GM19351 (cell line): ENCODE measurements at regions not wholly inside any gene's neighbourhood (a gene's known extent, or its start where the extent isn't known, plus 50 kb on each side); places are given as distances from the start of the nearest gene placed in this dataset.
"Not testable (repeated sequence)": the region's sequence is repeated elsewhere in the genome, so short reads cannot be mapped to it uniquely, and the experiment has no call there.

Experiments used
- ATAC-seq: cut with Tn5 transposase; IDR thresholded peaks from one replicate; pipeline ENCODE4 v1.9.1; 2021; ENCODE audit warnings: mild to moderate bottlenecking, moderate library complexity; ENCODE audit not compliant: unreplicated experiment

- no peak for ATAC-seq
Observed at GRCh38 chr6:9236443-9236842, 801.1 kb upstream of the SLC35B3 start.

DNA sequence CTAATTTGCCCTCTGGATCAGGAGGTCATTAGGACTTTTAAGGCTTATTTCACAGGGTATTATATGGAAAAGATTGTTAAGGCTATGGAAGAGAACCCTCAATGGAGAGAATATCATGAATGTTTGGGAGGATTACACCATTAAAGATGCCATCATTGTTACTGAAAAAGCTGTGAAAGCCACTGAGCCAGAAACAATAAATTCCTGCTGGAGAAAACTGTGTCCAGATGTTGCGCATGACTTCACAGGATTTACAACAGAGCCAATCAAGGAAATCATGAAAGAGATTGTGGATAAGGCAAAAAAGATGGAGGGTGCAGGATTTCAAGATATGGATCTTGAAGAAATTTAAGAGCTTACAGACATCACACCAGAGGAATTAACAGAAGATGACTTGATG lies 798.3 kb upstream of the SLC35B3 start:
- no peak for ATAC-seq

DNA sequence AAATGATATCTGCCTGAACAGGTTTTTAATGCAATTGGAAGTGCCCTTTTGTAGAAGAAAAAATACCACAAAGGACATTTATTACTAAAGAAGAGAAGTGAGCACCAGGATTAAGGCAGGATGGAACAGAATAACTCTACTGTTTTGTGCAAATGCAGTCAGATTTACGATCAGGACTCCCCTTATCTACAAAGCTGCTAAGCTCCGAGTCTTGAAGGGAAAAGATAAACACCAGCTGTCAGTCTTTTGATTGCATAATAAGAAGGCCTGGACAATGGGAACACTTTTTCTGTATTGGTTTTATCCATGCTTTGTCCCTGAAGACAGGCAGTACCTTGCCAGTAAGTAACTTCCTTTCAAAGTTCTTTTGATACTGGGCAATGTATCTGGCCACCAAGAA lies 797.9 kb upstream of the SLC35B3 start:
- no peak for ATAC-seq

DNA sequence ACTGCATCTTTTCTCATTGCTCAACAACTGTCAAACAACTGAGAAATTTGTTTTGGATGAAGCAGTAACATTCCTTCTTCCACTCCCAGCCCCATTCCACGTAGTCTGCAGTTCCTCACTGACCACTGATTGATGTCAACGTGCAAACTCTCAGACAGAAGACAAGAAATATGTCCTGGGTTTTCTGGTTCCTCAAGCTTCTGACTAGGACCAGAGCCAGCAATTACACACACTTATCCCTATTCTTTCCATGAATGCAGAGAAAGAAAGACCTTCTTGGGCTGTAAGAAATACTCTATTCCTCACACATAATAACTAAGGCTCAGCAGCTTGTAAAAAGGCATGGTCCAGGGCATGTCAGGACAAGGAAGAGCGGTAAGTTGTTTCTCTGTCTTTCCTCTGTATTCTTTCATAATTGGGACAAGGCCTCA lies 790.1 kb upstream of the SLC35B3 start:
- no peak for ATAC-seq

DNA sequence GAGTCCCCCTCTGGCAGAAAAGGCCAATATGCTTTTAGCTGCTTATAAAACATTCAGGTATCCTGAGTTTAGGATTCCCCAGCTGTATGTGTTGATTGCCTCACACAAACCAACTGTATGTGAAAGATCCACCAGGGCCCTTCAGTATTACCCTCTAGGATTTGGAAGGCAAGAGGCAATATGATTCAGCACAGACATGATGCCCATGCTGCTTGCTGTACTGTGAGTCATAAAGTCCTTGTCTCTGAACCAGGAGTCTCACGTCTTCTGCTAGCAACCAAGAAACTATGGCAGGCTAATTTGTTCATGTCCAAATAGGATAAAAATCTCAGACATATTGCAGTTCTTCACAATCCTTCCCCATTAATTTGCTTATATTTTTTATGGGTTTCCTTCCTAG lies 789.2 kb upstream of the SLC35B3 start:
- ATAC-seq: no peak

DNA sequence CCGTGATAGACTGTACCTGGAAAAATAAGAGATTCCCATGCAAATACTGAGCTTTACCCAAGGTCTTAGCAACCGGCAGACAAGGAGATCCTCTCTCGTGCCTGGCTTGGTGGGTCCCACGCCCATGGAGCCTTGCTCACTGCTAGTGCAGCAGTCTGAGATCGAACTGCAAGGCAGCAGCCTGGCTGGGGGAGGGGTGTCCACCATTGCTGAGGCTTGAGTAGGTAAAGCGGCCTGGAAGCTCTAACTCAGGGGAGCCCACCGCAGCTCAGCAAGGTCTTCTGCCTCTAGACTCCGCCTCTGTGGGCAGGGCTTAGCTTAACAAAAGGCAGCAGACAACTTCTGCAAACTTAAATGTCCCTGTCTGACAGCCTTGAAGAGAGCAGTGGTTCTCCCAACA lies 778.4 kb upstream of the SLC35B3 start:
- ATAC-seq: not testable (repeated sequence)

- ATAC-seq: no peak
Observed at GRCh38 chr6:9208966-9209365, 773.6 kb upstream of the SLC35B3 start.

- ATAC-seq: no peak
Observed at GRCh38 chr6:9205645-9206044, 770.3 kb upstream of the SLC35B3 start.

GRCh38 chr6:9204171-9204570 lies 768.8 kb upstream of the SLC35B3 start:
- ATAC-seq: no peak

DNA sequence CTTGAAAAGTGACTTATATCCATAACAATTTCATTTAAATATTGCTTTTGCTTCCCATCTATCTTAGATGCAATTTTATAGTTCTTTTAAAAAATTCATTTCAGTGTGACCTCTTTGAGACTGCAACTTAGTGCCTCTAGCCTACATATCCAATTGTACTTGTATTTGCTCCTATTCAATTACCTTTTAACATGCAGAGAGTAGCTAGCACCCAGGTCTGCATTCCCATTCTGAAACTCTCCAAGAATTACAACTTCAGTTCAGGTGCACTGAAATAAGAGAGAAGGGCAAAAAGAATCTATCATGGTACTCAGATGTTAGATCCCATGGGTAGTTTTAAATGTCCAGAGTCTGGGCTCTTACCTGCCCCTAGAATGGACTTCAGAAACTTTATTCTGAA lies 765.4 kb upstream of the SLC35B3 start:
- ATAC-seq: no peak

DNA sequence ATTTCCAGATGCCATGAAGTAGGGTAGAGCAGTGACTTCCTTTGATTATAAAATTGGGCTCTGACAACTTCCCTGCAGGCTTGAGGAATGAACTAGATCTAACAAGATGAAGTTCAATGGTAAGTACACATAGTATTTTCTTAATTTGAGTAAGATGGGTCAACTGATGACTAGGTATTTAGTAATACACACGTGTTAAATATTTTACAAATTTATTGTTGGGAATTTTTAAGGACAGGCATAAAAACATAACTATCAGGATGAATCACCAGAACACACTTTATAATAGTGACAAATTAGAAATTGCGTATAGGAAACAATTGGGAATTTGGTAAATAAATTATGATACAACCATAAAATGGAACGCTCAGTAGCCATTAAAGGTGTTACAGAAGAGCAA lies 762.4 kb upstream of the SLC35B3 start:
- no peak for ATAC-seq

- no peak for ATAC-seq
Observed at GRCh38 chr6:9195322-9195721, 760.0 kb upstream of the SLC35B3 start.

DNA sequence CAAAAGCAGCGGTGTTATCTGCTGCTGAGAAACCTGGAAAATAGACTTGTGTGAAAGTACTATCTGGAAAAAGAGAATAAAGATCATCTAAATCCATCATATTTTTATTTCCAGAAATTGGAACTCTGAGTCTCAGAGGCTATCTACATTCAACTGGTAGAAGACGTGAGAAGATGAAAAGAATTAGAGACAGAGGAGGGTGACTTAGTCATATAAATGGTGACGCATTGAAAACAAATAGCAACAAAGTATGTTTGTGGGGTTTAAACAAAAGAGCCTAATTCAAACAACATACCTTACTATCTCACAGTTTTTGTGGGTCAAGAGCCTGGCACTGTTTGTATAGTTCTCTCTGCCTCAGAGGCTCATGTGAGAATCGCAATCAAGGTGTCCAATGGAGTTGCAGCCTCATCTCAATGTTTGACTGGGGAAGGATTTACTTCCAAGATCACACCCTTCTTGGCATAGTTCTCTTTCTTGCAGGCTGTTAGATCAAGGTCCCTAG lies 757.1 kb upstream of the SLC35B3 start:
- ATAC-seq: no peak

GRCh38 chr6:9186148-9186547 lies 750.8 kb upstream of the SLC35B3 start:
- ATAC-seq: no peak

DNA sequence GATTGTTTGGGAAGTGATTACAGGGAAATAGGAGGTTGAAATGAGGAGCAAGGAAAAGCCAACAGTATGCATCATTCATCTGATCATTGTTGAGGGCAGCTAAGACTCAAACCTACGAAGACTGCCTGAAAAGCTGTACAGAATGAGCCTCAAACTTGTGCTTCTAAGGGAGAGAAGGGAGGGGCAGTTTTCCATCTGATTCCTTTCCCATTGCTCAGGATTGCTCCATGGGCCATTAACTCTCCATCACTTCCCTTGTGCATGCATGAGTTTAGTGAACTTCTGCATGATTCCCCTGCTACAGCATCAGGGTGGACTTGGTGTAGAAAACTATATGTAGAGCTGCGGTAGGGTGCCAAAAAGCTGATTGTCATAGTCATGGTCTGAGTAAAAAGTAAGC lies 742.7 kb upstream of the SLC35B3 start:
- ATAC-seq: no peak

DNA sequence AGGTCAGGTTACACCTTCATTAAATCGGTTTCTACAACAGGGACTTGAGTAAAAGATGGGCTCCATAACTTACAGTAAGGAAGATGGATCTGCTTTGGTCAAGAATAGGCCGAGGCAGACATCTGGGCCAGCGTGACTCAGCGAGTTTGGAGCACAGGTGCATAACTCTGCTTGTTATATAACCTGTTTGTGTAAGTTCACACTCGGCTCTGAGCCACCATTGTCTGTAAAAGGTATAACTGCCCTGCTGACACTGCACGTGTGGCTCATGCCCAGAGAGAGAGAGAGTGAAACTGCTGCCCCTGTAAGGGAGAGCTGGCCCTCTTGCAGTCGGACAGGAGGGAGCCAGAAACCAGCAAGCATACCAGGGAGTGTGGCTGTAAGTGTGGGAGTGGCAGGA lies 737.9 kb upstream of the SLC35B3 start:
- no peak for ATAC-seq

DNA sequence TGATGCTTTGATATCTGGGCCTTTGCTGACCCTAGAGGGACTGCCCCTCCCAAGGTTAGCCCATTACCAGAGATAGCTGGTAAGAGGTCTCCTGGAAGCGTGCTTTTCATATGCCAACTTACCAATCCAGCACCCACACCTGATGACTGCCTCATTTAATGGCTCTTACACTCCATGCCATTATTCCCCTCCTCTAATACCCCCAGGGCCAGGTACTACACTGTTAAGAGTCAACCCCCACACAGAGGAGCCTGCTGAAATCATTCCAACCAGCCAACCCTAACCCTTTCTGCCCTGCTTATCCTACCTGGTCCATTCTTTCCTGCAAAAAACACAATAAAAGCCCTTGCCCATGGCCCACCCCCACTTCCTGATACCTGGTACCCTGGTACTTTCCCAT lies 736.8 kb upstream of the SLC35B3 start:
- ATAC-seq: no peak

GRCh38 chr6:9168669-9169068 lies 733.3 kb upstream of the SLC35B3 start:
- no peak for ATAC-seq

DNA sequence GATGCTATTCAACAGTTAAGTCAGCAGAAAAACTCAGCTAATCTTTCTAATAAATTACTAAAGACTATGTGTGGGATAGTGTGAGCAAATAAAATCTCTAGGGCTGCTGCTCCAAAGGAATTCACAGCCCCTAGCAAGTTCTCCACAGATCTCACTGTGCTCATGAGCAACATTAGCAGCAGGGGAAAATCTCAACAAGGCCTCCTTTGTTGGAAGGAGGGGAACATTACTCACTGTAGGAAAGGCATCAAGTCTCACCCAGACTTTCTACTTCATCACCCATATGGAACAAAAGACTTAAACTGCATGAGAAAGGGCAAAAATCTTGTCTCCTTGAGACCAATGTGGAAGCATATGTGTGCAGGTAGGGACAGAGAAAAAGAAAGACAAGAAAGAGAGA lies 726.4 kb upstream of the SLC35B3 start:
- no peak for ATAC-seq

DNA sequence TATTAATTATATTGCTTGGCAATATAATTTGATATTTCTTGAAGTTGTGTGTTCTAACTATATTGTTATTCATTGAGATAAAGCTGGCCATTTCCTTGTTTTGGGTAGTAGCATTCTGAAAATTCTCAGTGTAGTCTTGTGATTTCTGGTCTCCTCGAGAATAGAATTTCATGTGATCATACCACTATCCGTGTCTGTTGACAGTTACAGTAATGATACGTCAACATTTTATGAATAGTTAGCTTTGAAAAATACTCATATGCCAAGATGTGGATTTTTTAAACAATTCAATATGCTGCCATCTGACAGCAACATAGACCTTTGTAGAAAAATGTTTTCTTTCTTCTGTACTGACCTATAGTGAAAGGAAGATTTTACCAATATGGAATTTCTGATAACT lies 723.7 kb upstream of the SLC35B3 start:
- no peak for ATAC-seq

DNA sequence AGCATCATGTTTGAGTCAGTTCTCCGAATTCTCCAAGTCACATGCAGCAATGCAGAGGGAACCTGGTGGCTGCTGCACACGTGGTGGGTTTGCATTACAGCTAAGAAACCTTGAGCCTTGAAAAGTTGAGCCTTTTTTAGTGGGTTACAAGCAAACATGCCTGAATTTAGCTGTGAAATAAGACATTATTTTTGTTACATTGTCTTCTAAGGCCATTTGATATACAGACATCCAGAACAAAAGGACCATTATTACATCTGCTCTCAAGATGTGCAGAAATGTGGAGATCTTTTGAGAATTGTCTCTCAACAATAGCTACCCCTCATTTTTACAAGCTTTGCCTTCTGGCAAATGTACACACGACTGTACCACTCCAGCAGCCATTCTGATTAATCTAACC lies 720.5 kb upstream of the SLC35B3 start:
- no peak for ATAC-seq

DNA sequence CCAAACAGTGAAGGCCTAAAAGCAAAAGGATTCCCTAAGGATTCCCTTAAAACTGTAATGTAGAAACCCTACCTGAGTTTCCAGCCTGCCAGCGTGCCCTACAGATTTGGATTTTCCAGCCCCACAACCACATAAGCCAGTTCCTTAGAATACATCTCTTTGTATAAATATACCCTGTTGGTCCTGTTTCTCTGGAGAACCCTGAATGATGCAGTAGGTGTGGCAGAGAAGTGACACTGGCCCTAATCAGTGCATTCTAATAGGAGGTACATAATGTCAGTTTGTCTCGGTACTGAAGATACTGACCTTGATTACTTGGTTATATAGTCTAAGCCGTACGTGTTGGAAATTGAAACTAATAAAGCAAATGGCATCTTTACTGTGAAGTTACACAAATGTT lies 707.8 kb upstream of the SLC35B3 start:
- no peak for ATAC-seq

- ATAC-seq: no peak
Observed at GRCh38 chr6:9140951-9141460, 705.7 kb upstream of the SLC35B3 start.

GRCh38 chr6:9140172-9140571 lies 704.8 kb upstream of the SLC35B3 start:
- ATAC-seq: no peak
